ENCODE measurements at regions not wholly inside any gene's neighbourhood (a gene's known extent, or its start where the extent isn't known, plus 50 kb on each side); places are given as distances from the start of the nearest gene placed in this dataset.

- TF ChIP-seq CTCF (IDR thresholded peaks at IDR 0.05): no peak
- no peak overlapping the region for H3K4me3 ChIP-seq
- ATAC-seq (ENCODE audit: insufficient number of reproducible peaks, low FRiP score, low read depth) (no peak), DNase-seq (ENCODE audit: low spot score) (no peak)
- no peaks in the 10 kb centered on the region for H3K4me1 ChIP-seq (ENCODE audit: control insufficient read depth in 1 of 2, low read depth in 2 of 2)
- no peaks in the 10 kb centered on the region for H3K36me3 ChIP-seq
- H3K9me3 ChIP-seq: no peaks in the 10 kb centered on the region
- no peak overlapping the region for H3K27ac ChIP-seq
- no peaks in the 10 kb centered on the region for H3K27me3 ChIP-seq (replicated peaks; ENCODE audit: insufficient read depth)
Observed at GRCh38 chr2:33727361-33728032, 128.4 kb upstream of the FAM98A start.

- Histone ChIP-seq H3K36me3 (no peaks in the 10 kb centered on the region), H3K4me1 (ENCODE audit: control insufficient read depth in 1 of 2, low read depth in 2 of 2) (no peaks in the 10 kb centered on the region), H3K4me3 (no peak overlapping the region), H3K27ac (no peak overlapping the region), H3K27me3 (replicated peaks; ENCODE audit: insufficient read depth) (no peaks in the 10 kb centered on the region), H3K9me3 (no peaks in the 10 kb centered on the region)
- DNase-seq (ENCODE audit: low spot score) (no peak), ATAC-seq (ENCODE audit: insufficient number of reproducible peaks, low FRiP score, low read depth) (no peak)
- TF ChIP-seq CTCF (IDR thresholded peaks at IDR 0.05): no peak
Observed at GRCh38 chr2:33726415-33726814, 127.3 kb upstream of the FAM98A start.

GRCh38 chr2:33723329-33723728, 124.2 kb upstream of the FAM98A start:
- Histone ChIP-seq H3K4me1 (ENCODE audit: control insufficient read depth in 1 of 2, low read depth in 2 of 2) (no peaks in the 10 kb centered on the region), H3K27ac (no peak overlapping the region), H3K27me3 (replicated peaks; ENCODE audit: insufficient read depth) (no peaks in the 10 kb centered on the region), H3K36me3 (no peaks in the 10 kb centered on the region), H3K9me3 (no peaks in the 10 kb centered on the region), H3K4me3 (no peak overlapping the region)
- no peak for TF ChIP-seq CTCF (IDR thresholded peaks at IDR 0.05)
- ATAC-seq (ENCODE audit: insufficient number of reproducible peaks, low FRiP score, low read depth): no peak
- no peak for DNase-seq (ENCODE audit: low spot score)

- no peaks in the 10 kb centered on the region for H3K27me3 ChIP-seq (replicated peaks; ENCODE audit: insufficient read depth)
- TF ChIP-seq CTCF (IDR thresholded peaks at IDR 0.05): no peak
- DNase-seq (ENCODE audit: low spot score) (no peak), ATAC-seq (ENCODE audit: insufficient number of reproducible peaks, low FRiP score, low read depth) (no peak)
- H3K4me3 ChIP-seq: no peak overlapping the region
- no peaks in the 10 kb centered on the region for H3K4me1 ChIP-seq (ENCODE audit: control insufficient read depth in 1 of 2, low read depth in 2 of 2)
- H3K9me3 ChIP-seq: no peaks in the 10 kb centered on the region
- no peak overlapping the region for H3K27ac ChIP-seq
- H3K36me3 ChIP-seq: no peaks in the 10 kb centered on the region
Observed at GRCh38 chr2:33719067-33719466, 120.0 kb upstream of the FAM98A start.

- no peak overlapping the region for H3K27ac ChIP-seq
- no peaks in the 10 kb centered on the region for H3K9me3 ChIP-seq
- H3K36me3 ChIP-seq: no peaks in the 10 kb centered on the region
- no peak overlapping the region for H3K4me3 ChIP-seq
- no peaks in the 10 kb centered on the region for H3K27me3 ChIP-seq (replicated peaks; ENCODE audit: insufficient read depth)
- H3K4me1 ChIP-seq (ENCODE audit: control insufficient read depth in 1 of 2, low read depth in 2 of 2): no peaks in the 10 kb centered on the region
- TF ChIP-seq CTCF (IDR thresholded peaks at IDR 0.05): no peak
- ATAC-seq (ENCODE audit: insufficient number of reproducible peaks, low FRiP score, low read depth) (no peak), DNase-seq (ENCODE audit: low spot score) (no peak)
Observed at GRCh38 chr2:33712674-33713073, 113.6 kb upstream of the FAM98A start.
